ENCODE measurements at regions not wholly inside any gene's neighbourhood (a gene's known extent, or its start where the extent isn't known, plus 50 kb on each side); places are given as distances from the start of the nearest gene placed in this dataset.

GRCh38 chr15:93809516-93809915, 421.8 kb upstream of the MCTP2 start:
- no peak for TF ChIP-seq CTCF (IDR thresholded peaks at IDR 0.05)
- no peak for TF ChIP-seq POLR2A (IDR thresholded peaks at IDR 0.05)

Data from uterus (tissue), 2 donors.